ENCODE measurements at regions not wholly inside any gene's neighbourhood (a gene's known extent, or its start where the extent isn't known, plus 50 kb on each side); places are given as distances from the start of the nearest gene placed in this dataset.
"Not testable (repeated sequence)": the region's sequence is repeated elsewhere in the genome, so short reads cannot be mapped to it uniquely, and the experiment has no call there.

DNA sequence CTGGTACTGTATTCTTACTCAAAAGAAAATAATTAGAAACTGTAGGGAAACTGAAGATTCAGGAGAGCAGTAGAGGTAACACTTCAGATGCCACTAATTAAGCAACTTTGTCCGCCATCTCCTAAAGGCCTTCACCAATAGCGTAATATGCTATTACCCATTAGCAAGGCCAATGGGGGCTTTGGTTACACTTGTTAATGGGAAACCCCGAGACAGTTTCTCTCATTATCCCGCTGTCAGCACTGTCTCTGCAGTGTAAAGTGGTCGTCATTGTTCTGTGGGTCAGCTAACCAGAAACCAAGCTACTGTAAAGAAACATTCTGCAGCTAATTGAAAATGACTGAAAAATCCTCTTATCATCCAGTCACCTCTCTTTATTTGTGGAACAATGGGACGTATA lies 468.0 kb upstream of the POU3F2 start:
- no peak for DNase-seq

DNA sequence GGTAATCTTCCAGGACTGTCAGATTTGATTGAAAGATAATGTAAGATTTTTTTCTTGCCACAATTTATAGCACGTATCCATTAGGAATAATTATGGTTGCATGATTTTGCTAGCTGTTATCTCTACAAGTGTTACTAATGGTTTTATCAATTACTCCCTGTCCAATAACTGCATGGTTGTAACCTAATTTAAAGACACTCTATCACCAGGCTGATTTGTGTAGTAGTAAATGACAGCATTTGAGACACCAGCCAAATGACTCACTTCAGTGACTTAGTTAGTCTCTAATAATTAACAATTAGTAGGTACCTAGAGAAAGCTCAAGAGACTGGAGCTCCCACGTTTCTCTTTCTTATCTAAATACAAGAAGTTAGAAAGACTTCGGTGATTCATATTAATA lies 453.8 kb upstream of the POU3F2 start:
- DNase-seq, result no peak

- no peak for DNase-seq
Observed at GRCh38 chr6:98382246-98382645, 452.1 kb upstream of the POU3F2 start.

DNA sequence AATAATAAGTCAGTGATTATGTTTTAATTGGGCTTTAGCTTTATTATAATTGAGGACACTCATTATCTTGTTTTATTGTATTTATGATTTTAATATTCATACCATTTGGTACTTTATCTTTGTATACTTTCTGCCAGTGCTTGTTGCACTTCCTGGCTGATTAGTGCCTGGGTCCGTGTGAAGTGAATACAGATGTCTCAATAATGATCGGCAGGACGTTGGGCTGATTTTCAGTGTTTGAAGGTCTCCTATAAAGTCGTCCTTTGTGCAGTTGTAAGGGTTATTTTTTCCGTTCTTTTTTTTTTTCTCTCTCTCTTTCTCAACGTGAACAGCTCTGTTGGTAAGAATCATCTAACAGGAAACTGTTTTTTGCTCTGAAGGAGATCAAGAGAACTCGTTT lies 450.0 kb upstream of the POU3F2 start:
- no peak for DNase-seq

DNA sequence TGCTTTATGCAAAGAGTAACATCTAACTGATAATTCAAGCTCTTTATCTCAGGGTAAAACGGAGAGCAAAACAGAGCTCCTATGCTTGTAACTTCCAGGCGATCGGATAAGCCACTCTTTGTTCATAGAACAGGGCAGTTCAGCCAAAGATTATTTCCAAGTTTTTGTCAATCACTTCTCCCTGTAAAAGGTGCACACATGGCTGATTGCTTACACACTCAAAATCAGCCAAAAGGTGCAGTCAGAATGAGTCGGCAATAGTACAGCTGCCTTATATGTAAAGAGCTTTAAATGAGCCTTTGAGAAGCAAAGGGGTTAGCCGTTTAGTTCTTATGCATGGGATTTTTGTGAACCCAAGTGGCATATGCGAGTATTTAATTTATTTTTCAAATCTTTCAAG lies 449.6 kb upstream of the POU3F2 start:
- DNase-seq, result no peak

GRCh38 chr6:98395610-98396166 lies 438.7 kb upstream of the POU3F2 start:
- DNase-seq, result no peak

- no peak for DNase-seq
Observed at GRCh38 chr6:98416027-98416426, 418.3 kb upstream of the POU3F2 start.

DNA sequence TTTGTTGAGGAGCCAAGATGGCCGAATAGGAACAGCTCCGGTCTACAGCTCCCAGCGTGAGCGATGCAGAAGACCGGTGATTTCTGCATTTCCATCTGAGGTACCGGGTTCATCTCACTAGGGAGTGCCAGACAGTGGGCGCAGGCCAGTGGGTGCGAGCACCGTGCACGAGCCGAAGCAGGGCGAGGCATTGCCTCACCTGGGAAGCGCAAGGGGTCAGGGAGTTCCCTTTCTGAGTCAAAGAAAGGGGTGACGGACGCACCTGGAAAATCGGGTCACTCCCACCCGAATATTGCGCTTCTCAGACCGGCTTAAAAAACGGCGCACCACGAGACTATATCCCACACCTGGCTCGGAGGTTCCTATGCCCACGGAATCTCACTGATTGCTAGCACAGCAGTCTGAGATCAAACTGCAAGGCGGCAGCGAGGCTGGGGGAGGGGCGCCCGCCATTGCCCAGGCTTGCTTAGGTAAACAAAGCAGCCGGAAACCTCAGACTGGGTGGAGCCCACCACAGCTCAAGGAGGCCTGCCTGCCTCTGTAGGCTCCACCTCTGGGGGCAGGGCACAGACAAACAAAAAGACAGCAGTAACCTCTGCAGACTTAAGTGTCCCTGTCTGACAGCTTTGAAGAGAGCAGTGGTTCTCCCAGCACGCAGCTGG lies 417.7 kb upstream of the POU3F2 start:
- not testable (repeated sequence) for DNase-seq

- no peak for DNase-seq
Observed at GRCh38 chr6:98433325-98434056, 400.9 kb upstream of the POU3F2 start.

DNA sequence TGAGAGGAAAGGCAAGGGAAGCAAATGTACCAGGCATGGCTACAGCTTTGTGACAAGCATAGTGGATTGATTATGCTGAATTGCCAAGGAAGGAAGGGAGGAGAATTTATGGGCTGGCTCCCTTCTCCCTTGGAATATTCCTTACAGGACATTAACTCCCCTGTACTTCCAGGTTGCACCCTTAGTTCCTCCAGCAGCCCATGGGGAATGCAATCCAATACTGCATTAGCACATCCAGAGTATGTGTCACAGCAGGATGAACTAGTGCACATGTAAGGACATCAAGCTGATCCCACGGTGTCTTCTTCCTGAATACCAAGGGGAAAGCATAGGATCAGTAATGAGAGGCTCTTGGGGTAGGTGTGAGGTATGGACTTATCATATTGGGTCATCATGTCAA lies 390.7 kb upstream of the POU3F2 start:
- DNase-seq, result no peak

GRCh38 chr6:98452685-98453084 lies 381.7 kb upstream of the POU3F2 start:
- no peak for DNase-seq

DNA sequence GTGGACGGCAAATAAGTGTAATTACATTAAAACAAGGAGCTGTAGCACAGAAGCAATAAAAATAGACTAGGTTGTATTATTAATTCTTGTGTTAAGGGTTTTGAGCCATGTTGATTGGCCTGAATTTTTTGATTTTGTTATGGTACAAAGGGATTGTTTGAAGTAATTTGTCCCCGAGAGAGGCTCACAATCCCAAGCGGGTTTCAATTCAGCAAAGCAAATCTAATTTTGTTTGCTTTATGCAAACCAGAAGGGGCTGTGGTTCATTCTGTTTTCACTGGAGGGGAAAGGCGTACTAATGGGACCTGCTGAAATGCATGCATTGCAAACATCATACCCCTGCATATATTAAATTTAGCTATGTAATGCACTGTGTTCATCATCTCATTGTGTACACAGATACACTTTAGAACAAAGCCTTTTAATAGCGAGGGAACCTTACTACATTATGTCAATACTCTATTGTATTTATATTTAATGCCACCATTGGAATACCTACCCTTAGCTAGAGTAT lies 379.5 kb upstream of the POU3F2 start:
- no peak for DNase-seq

DNA sequence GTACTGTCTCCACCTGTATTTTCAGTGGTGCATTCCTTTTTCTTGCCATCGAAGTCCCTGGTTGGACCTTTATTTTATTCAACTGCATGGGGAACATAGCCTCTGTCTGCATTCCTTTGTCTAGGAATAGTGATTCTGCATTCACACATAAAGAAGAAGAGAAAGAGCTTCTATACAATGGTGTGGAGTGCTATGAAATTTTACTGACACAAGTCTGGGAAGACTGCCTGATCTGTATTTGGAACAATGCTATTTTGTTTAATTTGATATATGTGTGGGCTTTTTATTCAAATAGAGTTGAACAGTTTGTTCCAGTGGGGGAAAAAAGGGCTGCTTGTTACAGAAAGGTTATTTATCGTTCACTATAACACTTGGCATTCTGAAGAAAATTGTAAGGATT lies 375.7 kb upstream of the POU3F2 start:
- DNase-seq, result no peak

DNA sequence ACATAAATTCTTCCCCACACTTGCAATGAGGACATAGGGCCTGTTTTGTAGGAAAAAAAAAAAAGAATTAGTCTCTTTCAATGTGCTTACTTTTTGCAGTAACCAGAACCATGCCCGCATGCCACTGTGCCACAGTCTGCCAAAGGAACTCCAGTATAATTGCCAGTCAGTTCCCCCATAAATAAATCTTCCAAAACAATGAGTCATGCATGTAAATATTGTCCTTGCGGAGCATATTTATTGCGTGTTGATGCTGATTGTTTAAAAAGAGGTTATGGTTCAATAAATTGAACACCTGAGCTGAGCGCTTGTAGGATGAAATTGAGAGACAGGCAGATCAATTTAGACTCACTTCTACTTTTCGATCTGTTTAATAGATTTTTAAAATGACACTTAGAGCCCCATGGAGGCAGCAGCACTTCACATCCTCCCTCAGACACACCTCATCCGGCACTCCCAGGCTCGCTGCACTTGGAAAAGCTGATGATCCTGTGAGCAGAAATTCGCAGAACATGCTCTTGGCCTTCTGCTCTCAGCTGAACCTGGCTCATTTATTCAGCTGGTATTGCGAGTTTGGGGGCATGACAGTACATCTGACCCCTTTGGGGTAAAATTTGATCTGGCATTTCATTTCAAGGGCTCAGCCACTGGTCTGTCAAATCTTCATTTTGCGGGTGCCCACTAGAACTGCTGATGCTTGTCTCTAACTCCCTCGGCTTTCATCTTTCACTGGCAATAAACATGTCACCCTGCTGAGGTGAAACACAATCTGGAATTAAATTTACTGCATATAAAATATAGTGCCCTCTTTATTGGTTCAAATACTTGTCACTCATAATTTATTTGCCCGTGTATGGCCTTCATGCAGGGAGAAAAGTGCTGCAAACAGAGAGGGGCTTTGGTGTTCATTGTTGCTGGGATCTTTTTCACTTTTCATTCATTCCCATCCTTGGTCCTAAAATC lies 371.1 kb upstream of the POU3F2 start:
- no peak for DNase-seq

DNA sequence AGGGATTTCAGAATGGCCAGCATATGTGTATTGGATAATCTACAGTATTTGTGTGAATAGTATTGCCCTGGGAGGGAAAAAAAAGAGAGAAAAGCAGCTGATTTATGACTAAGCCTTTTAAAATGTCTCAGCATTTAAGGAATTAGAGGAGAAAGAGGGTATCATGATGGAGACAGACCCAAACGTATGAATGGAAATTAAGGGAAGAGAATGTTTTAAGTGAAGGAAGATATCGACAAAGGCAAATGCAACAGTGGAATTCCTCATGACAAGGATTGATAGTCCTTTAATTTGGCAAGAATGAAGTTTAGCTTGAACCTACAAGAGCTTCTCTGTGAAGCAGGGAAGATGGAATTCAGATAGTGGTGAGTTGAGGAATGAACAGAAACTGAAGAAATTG lies 367.3 kb upstream of the POU3F2 start:
- no peak for DNase-seq

DNA sequence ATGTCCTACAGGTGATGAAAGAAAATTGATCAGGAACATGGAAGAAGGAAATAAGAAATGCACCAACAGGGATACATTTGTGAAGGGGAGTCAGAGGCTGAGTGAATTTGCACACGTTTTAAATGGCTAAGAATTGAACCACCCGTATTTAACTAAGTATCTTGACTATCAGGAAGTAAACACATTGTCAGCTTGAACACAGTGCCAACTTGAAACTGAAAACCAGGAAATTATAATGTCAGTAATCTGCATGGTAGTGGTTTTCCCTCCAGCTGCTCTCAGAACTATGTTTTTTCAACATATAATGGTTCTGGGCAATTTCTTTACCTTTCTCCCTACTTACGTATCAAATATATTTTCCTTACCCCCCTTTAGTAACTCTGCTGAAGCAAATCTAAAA lies 366.5 kb upstream of the POU3F2 start:
- no peak for DNase-seq

- no peak for DNase-seq
Observed at GRCh38 chr6:98469141-98469540, 365.2 kb upstream of the POU3F2 start.

GRCh38 chr6:98470821-98471220 lies 363.6 kb upstream of the POU3F2 start:
- no peak for DNase-seq

DNA sequence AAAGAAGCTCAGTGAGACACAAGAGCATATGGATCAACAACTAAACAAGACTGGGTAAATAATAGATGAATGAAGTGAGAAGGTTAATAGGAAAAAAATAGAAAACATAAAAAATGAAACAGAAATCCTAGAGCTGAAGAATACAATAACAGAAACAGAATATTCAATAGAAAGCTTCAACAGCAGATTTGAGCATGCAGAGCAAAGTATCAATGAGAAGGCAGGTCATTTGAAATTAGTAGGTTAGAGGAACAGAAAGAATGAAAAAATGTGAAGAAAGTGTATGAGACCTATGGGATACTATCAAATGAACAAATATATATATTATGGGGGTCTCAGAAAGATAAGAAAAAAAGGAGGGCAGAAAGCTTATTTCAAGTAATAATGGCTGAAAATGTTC lies 362.9 kb upstream of the POU3F2 start:
- DNase-seq, result no peak

DNA sequence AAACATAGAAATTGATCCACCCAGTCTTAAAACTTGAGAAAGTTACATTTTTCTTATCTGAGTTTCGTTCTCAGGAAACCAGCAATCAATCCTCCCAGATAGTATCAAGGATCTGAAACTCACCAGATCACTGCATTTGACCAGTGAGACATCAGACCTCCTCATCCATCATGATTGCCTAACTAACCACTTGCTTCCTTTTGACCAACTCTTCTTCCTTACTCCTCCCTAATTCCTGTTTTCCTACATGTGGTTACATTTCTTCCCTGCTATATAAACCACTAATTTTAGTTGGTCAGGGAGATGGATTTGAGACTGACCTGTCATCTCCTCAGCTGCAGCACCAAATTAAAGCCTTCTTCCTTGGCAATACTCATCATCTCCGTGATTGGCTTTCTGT lies 357.1 kb upstream of the POU3F2 start:
- no peak for DNase-seq

DNA sequence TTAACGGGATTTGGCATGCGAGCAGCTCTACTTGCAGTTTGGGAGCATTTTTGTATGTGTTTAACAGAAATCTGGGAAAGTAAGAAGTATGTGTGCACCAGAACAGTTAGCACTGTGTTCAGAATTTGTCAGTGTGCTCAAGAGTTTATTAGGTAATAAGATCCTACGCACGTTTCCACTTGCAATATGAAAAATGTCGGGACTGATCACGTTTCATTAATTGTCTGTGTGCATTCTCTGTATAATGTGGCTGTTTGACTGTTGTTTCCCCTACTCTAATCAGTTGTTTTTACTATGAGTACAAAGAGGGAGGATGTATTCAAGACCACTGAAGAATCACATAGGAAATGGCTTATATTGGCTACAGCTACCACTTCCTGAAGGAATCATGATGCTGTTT lies 349.7 kb upstream of the POU3F2 start:
- no peak for DNase-seq

DNA sequence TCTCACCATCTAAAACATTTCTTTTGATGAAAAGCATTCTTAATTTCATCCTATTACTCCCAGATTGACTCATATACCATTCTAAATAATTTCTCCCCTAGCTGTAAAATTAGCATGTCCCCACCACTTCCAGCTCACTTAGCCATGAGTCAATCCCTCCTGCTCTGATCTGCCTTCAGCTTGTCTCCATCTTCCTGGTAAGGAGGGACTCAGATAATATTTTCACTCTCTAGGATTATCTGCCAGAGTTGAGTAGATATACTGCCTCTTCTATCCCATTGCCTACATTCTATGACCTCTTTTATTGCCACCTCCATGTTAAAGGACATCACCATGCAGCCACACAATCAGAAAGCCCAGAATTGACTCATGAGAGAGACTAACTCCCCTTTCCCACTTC lies 348.8 kb upstream of the POU3F2 start:
- DNase-seq, result no peak

DNA sequence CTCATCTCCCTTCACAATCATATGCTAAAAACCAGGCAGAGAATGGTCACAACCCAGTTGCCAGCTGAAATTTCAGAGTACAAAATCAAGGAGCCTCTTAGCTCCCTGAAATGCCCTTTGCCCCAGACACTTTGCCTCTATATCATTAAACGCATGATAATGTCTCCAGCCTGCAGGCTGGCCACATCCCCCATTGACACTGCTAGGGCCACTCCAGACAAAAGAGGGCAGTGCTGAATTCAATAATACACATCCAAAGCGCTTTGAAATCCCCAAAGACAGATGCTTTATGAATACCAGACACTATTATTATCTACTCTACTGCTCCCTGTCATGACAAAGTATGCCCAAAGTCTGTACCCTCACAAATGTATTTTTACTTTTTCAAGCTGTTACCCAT lies 348.3 kb upstream of the POU3F2 start:
- no peak for DNase-seq
